ENCODE measurements at regions not wholly inside any gene's neighbourhood (a gene's known extent, or its start where the extent isn't known, plus 50 kb on each side); places are given as distances from the start of the nearest gene placed in this dataset.

DNA sequence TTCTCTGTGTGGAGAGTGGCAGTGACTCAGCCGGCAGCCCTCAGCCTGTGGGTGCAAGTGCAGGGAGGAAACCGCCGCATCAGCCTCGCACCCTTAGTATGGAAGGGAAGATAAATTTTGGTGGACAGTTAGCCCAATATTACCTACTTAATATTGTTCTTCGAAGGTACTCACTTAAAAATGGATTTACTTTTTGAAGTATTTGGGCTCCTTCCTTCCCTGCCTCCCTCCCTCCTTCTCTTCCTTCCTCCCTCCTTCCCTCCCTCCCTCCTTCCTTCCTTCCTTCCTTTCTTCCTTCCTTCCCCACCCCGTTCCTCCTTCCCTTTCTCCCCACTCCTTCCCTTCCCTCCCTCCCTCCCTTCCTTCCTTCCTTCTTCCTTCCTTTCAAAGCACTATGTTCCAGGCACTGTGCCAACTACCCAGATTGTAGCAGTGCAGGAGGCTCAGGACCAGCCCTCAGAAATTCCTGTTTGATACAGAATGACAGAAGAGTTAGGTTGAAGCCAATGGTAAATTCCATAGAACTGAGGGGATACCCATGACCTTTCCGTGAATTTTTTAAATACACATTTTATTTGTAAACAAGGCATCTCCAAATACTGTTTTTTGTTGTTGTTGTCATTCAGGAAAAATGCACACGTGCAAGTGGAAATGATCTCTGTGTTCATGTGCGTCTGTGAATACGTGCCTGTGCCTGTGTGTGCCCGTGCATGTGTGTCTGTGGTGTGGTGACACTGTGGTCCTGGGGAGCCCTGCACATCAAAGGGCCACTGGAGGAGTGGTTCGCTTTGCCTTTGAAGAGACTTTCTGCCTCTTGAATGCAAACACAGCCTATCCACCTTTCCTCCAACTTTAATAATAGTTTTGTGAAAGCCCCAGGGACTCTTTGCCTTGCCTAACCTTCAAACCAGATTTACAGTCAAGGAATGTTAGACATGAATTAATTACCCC lies 141.7 kb downstream of the EDN3 start:
- no peaks in the 10 kb centered on the region for H3K4me1 ChIP-seq (ENCODE audit: control insufficient read depth, insufficient read depth, low read length)
- no peaks in the 10 kb centered on the region for H3K36me3 ChIP-seq (ENCODE audit: control insufficient read depth, insufficient read depth, low read length)
- H3K27ac ChIP-seq (ENCODE audit: low read depth, low read length): no peak overlapping the region
- peaks cover 6% of the 10 kb centered on the region for H3K27me3 ChIP-seq (ENCODE audit: control insufficient read depth, insufficient read depth, low read length)
- H3K9ac ChIP-seq (ENCODE audit: low read length): no peak overlapping the region
- H3K4me3 ChIP-seq (ENCODE audit: low read length): no peak overlapping the region

DNA sequence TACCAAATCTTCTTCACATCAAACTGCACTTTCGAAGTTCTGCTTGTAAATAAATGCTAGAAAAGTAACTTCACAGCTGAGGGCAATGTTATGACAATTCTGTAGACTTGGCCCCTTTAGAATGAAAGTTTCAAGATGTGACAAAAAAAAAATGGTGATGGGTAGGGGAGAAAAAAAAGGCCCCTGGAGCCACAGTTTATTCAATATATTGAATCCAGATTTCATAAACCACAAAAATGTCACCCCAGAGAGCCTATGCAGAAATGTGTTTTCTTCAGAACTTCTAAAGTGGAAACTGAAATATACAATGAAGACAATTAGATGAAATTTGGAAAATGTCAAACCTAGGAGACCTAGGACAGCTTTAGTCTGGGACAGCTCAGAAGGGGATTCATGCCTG lies 143.1 kb downstream of the EDN3 start:
- Histone ChIP-seq H3K4me1 (ENCODE audit: control insufficient read depth, insufficient read depth, low read length) (no peaks in the 10 kb centered on the region), H3K9ac (ENCODE audit: low read length) (no peak overlapping the region), H3K27ac (ENCODE audit: low read depth, low read length) (no peak overlapping the region), H3K36me3 (ENCODE audit: control insufficient read depth, insufficient read depth, low read length) (no peaks in the 10 kb centered on the region), H3K4me3 (ENCODE audit: low read length) (no peak overlapping the region), H3K27me3 (ENCODE audit: control insufficient read depth, insufficient read depth, low read length) (peaks cover 10% of the 10 kb centered on the region)

- Histone ChIP-seq H3K27ac (ENCODE audit: low read depth, low read length) (no peak overlapping the region), H3K4me1 (ENCODE audit: control insufficient read depth, insufficient read depth, low read length) (no peaks in the 10 kb centered on the region), H3K36me3 (ENCODE audit: control insufficient read depth, insufficient read depth, low read length) (no peaks in the 10 kb centered on the region), H3K27me3 (ENCODE audit: control insufficient read depth, insufficient read depth, low read length) (peaks cover 10% of the 10 kb centered on the region), H3K9ac (ENCODE audit: low read length) (no peak overlapping the region), H3K4me3 (ENCODE audit: low read length) (no peak overlapping the region)
Observed at GRCh38 chr20:59446376-59446775, 146.0 kb downstream of the EDN3 start.

GRCh38 chr20:59448196-59448595 lies 147.8 kb downstream of the EDN3 start:
- no peaks in the 10 kb centered on the region for H3K4me1 ChIP-seq (ENCODE audit: control insufficient read depth, insufficient read depth, low read length)
- H3K9ac ChIP-seq (ENCODE audit: low read length): no peak overlapping the region
- peaks cover 10% of the 10 kb centered on the region for H3K27me3 ChIP-seq (ENCODE audit: control insufficient read depth, insufficient read depth, low read length)
- H3K4me3 ChIP-seq (ENCODE audit: low read length): no peak overlapping the region
- H3K36me3 ChIP-seq (ENCODE audit: control insufficient read depth, insufficient read depth, low read length): no peaks in the 10 kb centered on the region
- H3K27ac ChIP-seq (ENCODE audit: low read depth, low read length): no peak overlapping the region

GRCh38 chr20:59448851-59449444 lies 148.5 kb downstream of the EDN3 start:
- Histone ChIP-seq H3K4me3 (ENCODE audit: low read length) (no peak overlapping the region), H3K27me3 (ENCODE audit: control insufficient read depth, insufficient read depth, low read length) (peaks cover 10% of the 10 kb centered on the region), H3K4me1 (ENCODE audit: control insufficient read depth, insufficient read depth, low read length) (no peaks in the 10 kb centered on the region), H3K36me3 (ENCODE audit: control insufficient read depth, insufficient read depth, low read length) (no peaks in the 10 kb centered on the region), H3K9ac (ENCODE audit: low read length) (no peak overlapping the region), H3K27ac (ENCODE audit: low read depth, low read length) (no peak overlapping the region)

DNA sequence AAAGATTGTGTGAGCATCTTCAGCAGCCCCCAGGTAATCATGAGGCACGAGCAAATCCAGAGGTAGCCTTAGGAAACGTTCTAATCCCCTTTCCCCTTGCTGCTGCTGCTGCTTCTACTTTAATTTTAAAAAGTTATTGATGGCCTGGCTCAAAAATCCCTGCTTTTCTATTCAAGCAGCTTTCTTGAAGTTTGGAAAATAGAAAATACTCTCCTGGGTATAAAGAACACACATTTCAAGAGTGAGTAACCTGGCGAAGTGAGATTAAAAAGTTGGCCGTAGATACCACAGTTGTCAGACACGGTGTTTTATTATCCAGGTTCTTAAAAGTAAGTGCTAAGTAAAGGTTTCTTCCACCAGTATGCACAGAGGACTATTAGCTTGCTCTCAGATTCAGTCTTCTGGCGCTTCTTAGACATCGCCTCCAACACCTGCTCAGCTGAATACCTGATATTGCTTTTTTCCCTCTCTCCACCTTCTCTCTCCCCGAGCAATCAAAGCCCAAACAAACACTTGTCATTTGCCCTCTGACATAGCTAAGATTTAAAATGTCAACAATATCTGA lies 150.7 kb downstream of the EDN3 start:
- H3K4me1 ChIP-seq (ENCODE audit: control insufficient read depth, insufficient read depth, low read length): peaks cover 4% of the 10 kb centered on the region
- peaks cover 4% of the 10 kb centered on the region for H3K27me3 ChIP-seq (ENCODE audit: control insufficient read depth, insufficient read depth, low read length)
- no peak overlapping the region for H3K27ac ChIP-seq (ENCODE audit: low read depth, low read length)
- no peak overlapping the region for H3K4me3 ChIP-seq (ENCODE audit: low read length)
- H3K9ac ChIP-seq (ENCODE audit: low read length): no peak overlapping the region
- H3K36me3 ChIP-seq (ENCODE audit: control insufficient read depth, insufficient read depth, low read length): no peaks in the 10 kb centered on the region

- H3K4me1 ChIP-seq (ENCODE audit: control insufficient read depth, insufficient read depth, low read length): peaks cover 4% of the 10 kb centered on the region
- no peak overlapping the region for H3K4me3 ChIP-seq (ENCODE audit: low read length)
- no peak overlapping the region for H3K27ac ChIP-seq (ENCODE audit: low read depth, low read length)
- H3K27me3 ChIP-seq (ENCODE audit: control insufficient read depth, insufficient read depth, low read length): peaks cover 4% of the 10 kb centered on the region
- no peak overlapping the region for H3K9ac ChIP-seq (ENCODE audit: low read length)
- no peaks in the 10 kb centered on the region for H3K36me3 ChIP-seq (ENCODE audit: control insufficient read depth, insufficient read depth, low read length)
Observed at GRCh38 chr20:59451641-59452040, 151.2 kb downstream of the EDN3 start.

GRCh38 chr20:59452856-59453255 lies 151.5 kb upstream of the PHACTR3 start:
- Histone ChIP-seq H3K4me3 (ENCODE audit: low read length) (no peak overlapping the region), H3K4me1 (ENCODE audit: control insufficient read depth, insufficient read depth, low read length) (peaks cover 4% of the 10 kb centered on the region), H3K27me3 (ENCODE audit: control insufficient read depth, insufficient read depth, low read length) (peaks cover 4% of the 10 kb centered on the region), H3K9ac (ENCODE audit: low read length) (no peak overlapping the region), H3K27ac (ENCODE audit: low read depth, low read length) (no peak overlapping the region), H3K36me3 (ENCODE audit: control insufficient read depth, insufficient read depth, low read length) (no peaks in the 10 kb centered on the region)

DNA sequence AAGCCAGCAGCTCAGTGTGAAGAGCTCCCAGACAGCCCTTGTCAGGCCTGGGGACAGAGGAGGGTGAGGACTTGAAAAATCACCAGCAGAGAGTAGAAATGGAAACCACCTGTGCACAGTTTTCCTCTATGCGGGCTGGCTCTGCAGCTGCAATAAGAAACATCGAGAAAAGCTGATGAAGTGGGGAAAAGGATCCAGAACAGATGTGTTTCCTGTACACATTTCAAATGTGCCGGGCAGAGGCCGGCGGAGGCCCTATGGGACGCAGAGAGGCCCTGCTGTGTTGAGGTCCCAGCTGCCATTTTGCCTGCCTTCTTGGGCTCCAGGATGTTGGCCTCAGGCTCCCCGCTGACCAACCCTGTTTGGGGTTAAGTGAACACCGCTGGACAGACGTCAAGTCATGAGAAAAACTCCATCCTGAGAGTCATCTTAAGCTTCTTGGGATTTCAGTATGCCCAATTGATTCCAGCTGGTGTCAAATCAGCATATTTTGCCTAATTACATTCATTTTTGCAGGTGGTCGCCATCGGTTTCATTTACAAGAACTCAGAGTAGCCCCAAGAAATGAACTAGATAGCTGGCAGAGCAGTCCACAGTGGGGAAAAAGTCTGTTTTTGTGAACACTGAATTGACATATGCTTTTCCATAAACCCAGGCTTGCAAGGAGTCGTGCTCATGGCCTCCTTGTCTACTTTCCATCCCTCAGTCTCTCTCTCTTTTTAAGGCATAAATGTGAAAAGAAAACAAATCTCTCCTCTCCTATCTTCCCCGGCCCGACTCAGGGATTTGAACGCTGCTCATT lies 150.4 kb upstream of the PHACTR3 start:
- H3K4me3 ChIP-seq (ENCODE audit: low read length): no peak overlapping the region
- no peaks in the 10 kb centered on the region for H3K36me3 ChIP-seq (ENCODE audit: control insufficient read depth, insufficient read depth, low read length)
- peaks cover 4% of the 10 kb centered on the region for H3K4me1 ChIP-seq (ENCODE audit: control insufficient read depth, insufficient read depth, low read length)
- H3K27me3 ChIP-seq (ENCODE audit: control insufficient read depth, insufficient read depth, low read length): no peaks in the 10 kb centered on the region
- H3K9ac ChIP-seq (ENCODE audit: low read length): no peak overlapping the region
- H3K27ac ChIP-seq (ENCODE audit: low read depth, low read length): no peak overlapping the region

- Histone ChIP-seq H3K27me3 (ENCODE audit: control insufficient read depth, insufficient read depth, low read length) (no peaks in the 10 kb centered on the region), H3K27ac (ENCODE audit: low read depth, low read length) (no peak overlapping the region), H3K9ac (ENCODE audit: low read length) (no peak overlapping the region), H3K36me3 (ENCODE audit: control insufficient read depth, insufficient read depth, low read length) (no peaks in the 10 kb centered on the region), H3K4me1 (ENCODE audit: control insufficient read depth, insufficient read depth, low read length) (peaks cover 4% of the 10 kb centered on the region), H3K4me3 (ENCODE audit: low read length) (no peak overlapping the region)
Observed at GRCh38 chr20:59455402-59456341, 148.7 kb upstream of the PHACTR3 start.

- Histone ChIP-seq H3K9ac (ENCODE audit: low read length) (no peak overlapping the region), H3K4me1 (ENCODE audit: control insufficient read depth, insufficient read depth, low read length) (peaks cover 4% of the 10 kb centered on the region), H3K4me3 (ENCODE audit: low read length) (no peak overlapping the region), H3K36me3 (ENCODE audit: control insufficient read depth, insufficient read depth, low read length) (no peaks in the 10 kb centered on the region), H3K27me3 (ENCODE audit: control insufficient read depth, insufficient read depth, low read length) (no peaks in the 10 kb centered on the region), H3K27ac (ENCODE audit: low read depth, low read length) (no peak overlapping the region)
Observed at GRCh38 chr20:59456342-59457279, 147.7 kb upstream of the PHACTR3 start.
